Transverse colon (tissue), 4 donors: ENCODE measurements at regions not wholly inside any gene's neighbourhood (a gene's known extent, or its start where the extent isn't known, plus 50 kb on each side); places are given as distances from the start of the nearest gene placed in this dataset.

ENCODE experiments used
- EP300 ChIP-seq: sonication (generic); formaldehyde crosslinking; IDR thresholded peaks from one replicate; pipeline ENCODE4 v1.6.1; 2017; ENCODE audit warnings: antibody characterized with exemption, low read depth
- POLR2A ChIP-seq: fragments of 450-650 bp; IDR thresholded peaks from one replicate; pipeline ENCODE4 v1.6.1; 2016; ENCODE audit warnings: antibody characterized with exemption, mild to moderate bottlenecking, moderate library complexity
- POLR2AphosphoS5 ChIP-seq, 3 donors: sonication (generic); formaldehyde crosslinking; IDR thresholded peaks; one replicate each; pipeline ENCODE4 v1.6.1; 2016; ENCODE audit warnings: antibody characterized with exemption in 3 of 3
- TF ChIP-seq, protein P1 (sequence below), 5 experiments: fragments of 200-600 bp in 3 of 5; fragments of 450-650 bp in 2 of 5; sonication (generic) in 3 of 5; IDR thresholded peaks; 1 replicate in 2 of 5; 2 replicates in 3 of 5; pipeline ENCODE4 v1.5.1; 2016 to 2017; ENCODE audit warnings: antibody characterized with exemption in 5 of 5, inconsistent platforms in 3 of 5, mild to moderate bottlenecking in 2 of 5, moderate library complexity in 1 of 5

DNA sequence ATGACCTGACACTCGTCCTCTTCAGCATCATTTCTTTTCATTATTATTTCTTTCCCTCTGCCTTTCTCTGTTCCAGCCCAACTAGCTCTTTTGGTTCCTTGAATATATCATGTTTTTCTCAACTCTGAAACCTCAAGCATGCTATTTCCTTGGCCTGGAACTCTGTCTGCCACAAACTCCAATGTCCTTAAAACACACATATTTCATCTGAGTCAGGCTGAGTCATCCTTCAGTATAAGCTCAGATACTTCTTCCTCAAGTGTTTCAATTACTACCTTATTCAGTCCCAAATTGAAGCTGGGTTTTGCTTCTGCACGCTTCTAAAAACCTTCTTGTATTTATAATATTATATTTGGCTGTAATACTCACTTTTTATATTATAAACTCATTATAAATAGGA is 424.2 kb downstream of the PDGFC start:
- TF ChIP-seq, protein P1, sequence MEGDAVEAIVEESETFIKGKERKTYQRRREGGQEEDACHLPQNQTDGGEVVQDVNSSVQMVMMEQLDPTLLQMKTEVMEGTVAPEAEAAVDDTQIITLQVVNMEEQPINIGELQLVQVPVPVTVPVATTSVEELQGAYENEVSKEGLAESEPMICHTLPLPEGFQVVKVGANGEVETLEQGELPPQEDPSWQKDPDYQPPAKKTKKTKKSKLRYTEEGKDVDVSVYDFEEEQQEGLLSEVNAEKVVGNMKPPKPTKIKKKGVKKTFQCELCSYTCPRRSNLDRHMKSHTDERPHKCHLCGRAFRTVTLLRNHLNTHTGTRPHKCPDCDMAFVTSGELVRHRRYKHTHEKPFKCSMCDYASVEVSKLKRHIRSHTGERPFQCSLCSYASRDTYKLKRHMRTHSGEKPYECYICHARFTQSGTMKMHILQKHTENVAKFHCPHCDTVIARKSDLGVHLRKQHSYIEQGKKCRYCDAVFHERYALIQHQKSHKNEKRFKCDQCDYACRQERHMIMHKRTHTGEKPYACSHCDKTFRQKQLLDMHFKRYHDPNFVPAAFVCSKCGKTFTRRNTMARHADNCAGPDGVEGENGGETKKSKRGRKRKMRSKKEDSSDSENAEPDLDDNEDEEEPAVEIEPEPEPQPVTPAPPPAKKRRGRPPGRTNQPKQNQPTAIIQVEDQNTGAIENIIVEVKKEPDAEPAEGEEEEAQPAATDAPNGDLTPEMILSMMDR (IDR thresholded peaks at IDR 0.05): no peak
- TF ChIP-seq EP300: no peak
- no peak for TF ChIP-seq POLR2AphosphoS5 (IDR thresholded peaks at IDR 0.05)
- no peak for TF ChIP-seq POLR2A
